Gastroesophageal sphincter (tissue), 3 donors: ENCODE measurements at regions not wholly inside any gene's neighbourhood (a gene's known extent, or its start where the extent isn't known, plus 50 kb on each side); places are given as distances from the start of the nearest gene placed in this dataset.
"Not testable (repeated sequence)": the region's sequence is repeated elsewhere in the genome, so short reads cannot be mapped to it uniquely, and the experiment has no call there.

Source experiments
- CTCF ChIP-seq, 4 experiments: fragments of 200-600 bp in 2 of 4; fragments of 450-650 bp in 2 of 4; sonication (generic) in 1 of 4; IDR thresholded peaks; one replicate each; pipeline ENCODE4 v1.5.1; 2017 to 2019; ENCODE audit warnings: antibody characterized with exemption in 4 of 4, mild to moderate bottlenecking in 2 of 4, moderate library complexity in 2 of 4
- POLR2A ChIP-seq, 2 donors: fragments of 450-650 bp; IDR thresholded peaks; one replicate each; pipeline ENCODE4 v1.6.1; 2017; ENCODE audit warnings: antibody characterized with exemption in 2 of 2, mild to moderate bottlenecking in 2 of 2, moderate library complexity in 1 of 2
- POLR2AphosphoS5 ChIP-seq: sonication (generic); formaldehyde crosslinking; IDR thresholded peaks from one replicate; pipeline ENCODE4 v1.6.1; 2017; ENCODE audit warnings: antibody characterized with exemption

- TF ChIP-seq POLR2A (IDR thresholded peaks at IDR 0.05); CTCF (IDR thresholded peaks at IDR 0.05); POLR2AphosphoS5: not testable (repeated sequence)
These were observed 73.4 kb downstream of the FAM50B start for GRCh38 chr6:3922619-3923018.
